IPS DF 19.7 (cell line): ENCODE measurements at regions not wholly inside any gene's neighbourhood (a gene's known extent, or its start where the extent isn't known, plus 50 kb on each side); places are given as distances from the start of the nearest gene placed in this dataset.

ENCODE experiments used
- DNase-seq: peaks from one replicate; pipeline ENCODE4 v3.0.0-alpha.2; 2013; ENCODE audit warnings: low read depth, low spot score

DNA sequence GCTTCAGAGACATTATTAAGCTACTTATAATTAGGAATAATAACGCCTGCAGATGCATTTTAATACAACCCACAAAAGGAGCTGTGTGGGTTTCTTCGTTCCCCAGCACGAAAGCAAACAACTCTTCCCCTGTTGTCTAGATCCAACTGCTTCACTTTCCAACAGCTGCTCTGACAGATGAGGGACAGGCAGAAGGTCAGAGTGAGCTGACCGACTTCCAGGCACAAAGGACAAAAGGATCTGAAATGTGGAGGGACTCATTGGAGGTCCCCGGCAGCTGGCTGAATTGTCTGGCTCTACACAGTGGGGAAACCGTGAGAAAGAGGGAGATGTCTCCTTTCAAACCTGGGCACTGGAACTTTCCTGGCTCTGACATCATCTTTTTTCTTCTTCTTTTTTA is 79.1 kb upstream of the ALDH1B1 start:
- no peak for DNase-seq

- no peak for DNase-seq
Measured at GRCh38 chr9:38312406-38312805, 80.1 kb upstream of the ALDH1B1 start.

GRCh38 chr9:38311382-38312270 is 80.9 kb upstream of the ALDH1B1 start:
- DNase-seq, result no peak

DNA sequence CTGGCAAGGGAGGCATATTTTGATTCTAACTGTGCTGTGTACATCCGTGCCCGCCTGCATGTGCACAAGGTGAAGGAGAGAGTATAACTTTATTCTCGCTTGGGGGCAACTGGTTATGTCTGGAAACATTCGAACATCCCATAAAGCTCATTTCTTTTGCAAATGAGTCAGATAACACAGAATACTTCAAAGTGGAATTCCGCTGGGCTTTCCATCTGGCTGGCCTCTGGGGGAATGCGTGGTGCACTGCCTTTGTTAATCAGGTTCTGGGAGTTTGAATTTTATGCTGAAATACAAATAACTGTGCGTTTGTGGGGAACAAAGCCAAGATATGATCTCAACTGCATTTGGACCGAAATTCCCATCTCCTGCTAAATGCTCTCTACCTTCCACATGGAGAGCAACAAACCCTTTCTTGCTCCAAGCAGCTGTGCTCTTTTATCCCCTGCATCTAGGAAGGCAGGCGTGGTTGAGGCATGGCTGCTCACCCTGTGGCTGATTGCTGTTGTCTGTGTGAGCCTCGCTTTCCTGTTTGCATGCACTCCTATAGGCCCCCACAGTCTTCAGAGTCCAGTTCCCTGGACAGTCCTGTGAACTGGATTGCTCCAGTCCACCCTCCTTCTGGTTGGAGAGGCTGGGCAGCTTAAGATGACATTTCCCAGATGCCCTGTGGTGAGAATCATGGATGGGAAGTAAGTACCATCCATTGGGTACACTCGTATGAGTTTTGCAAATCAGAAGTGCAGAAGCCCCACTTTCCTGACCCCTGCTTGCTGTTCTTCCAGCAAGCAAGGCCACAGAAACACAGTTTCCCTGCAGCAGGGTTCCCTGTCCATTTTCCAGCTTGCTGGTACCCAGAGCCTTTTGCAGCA is 82.9 kb upstream of the ALDH1B1 start:
- no peak for DNase-seq

- DNase-seq, result no peak
Measured at GRCh38 chr9:38308136-38308535, 84.4 kb upstream of the ALDH1B1 start.

DNA sequence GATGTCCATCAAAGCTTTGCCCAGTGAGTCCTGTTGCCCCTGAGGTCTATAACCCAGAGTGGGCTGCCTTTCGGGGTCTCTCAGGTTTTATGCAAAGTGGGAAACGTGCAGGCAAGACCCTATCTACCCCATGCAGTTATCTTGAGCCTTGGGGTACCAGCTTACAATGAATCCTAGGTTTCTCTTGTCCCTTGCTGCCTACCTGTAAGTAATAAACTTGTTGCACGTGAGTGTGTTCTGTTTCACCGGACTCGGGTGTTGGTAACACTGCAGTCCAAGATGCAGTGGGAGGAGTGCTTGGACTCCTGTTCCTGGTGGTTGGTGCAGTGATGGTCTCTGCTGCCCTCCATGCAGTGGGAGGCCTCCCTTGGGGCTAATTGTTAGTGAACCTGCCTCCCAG is 85.6 kb upstream of the ALDH1B1 start:
- no peak for DNase-seq

GRCh38 chr9:38305582-38305981 is 86.9 kb upstream of the ALDH1B1 start:
- DNase-seq, result no peak

DNA sequence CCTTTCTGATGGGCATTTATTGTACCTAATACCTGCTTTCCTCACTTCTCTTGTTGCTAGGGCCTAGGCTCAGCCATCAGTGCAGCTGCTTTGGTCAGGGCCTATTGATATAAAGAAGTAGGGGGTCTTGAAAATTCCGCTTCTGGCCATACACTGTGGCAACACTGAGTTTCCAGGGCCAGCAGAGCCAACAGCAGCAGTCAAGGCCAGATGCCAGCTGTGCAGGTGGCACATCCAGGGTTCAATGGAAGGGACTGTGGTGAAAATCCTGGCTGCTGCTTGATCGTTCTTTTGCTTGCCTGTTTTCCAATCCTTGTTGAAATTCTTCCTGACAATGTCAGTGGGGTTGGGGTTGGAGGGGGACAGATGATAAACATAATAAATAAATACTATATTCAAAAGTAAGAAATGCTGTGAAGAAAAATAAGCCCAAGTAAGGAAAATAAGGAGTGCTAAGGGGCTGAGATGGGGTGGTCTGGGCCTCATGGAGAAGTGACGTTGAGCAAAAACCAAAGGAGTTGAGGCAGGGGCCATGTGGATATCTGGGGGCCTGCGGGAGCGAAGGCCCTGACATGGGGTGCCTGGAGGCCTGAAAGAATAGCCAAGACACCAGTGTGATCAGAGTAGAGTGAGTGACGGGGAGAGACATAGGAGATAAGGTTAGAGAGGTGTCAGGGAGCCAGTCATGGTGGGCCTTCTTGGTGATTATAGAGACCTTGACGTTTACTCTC is 91.0 kb upstream of the ALDH1B1 start:
- DNase-seq, result no peak

GRCh38 chr9:38299856-38300255 is 92.6 kb upstream of the ALDH1B1 start:
- DNase-seq, result no peak

GRCh38 chr9:38298904-38299303 is 93.6 kb upstream of the ALDH1B1 start:
- DNase-seq, result no peak

GRCh38 chr9:38298503-38298902 is 94.0 kb upstream of the ALDH1B1 start:
- no peak for DNase-seq

DNA sequence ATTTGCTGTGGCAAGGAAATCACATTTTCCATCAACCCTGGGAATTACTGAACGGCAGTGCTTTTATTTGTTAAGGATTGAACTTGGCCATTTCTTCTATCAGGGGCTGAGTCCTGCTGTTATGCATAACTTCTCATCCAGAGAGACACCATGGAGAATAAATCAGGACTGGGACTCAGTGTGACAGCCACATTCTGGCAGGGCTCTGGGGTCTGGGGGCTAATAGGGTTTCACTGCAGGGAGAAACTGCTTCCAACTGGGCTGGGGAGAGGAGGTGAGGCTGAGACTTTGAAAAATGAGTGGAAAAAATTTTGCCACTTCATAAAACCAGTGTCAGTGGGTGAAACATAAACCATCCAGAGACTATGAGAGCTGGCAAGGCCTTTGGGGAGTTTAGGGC is 95.7 kb upstream of the ALDH1B1 start:
- DNase-seq, result no peak

- no peak for DNase-seq
Measured at GRCh38 chr9:38295764-38296163, 96.7 kb upstream of the ALDH1B1 start.

GRCh38 chr9:38294220-38294960 is 98.1 kb upstream of the ALDH1B1 start:
- no peak for DNase-seq

DNA sequence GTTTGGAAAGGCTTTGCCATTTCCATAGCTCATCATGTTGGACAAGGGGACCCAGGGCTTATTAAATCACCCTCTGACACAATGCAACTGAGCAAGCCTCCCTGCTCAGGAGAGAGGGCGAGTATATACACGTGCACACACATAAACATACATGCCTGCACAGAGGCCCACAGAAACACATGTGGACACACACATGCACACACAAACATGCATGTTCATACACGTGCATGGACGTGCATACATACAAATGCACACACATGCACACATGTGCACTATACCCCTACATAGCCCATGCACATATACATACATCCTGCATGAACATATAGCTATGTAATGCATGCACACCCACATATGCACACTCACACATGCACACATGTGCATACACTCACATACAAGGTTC is 99.5 kb upstream of the ALDH1B1 start:
- DNase-seq, result no peak

DNA sequence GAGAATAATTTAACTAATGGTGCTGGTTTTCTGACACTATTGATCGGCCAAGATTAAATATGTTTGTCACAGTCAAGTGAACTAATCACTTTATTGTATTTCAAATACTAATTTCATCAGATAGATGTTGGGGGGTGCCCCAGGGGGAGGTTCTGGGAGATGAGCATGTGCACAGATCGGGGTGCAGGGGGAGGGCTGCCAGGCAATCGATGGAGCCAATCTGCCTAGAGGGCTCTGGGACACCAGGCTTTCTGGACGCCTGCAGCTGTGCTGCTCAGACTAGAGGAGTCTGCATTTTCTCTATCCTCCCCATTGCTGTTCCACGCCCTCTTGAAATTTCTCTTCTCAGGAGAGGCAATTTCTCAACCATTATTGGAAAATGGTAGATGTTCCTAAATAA is 100.0 kb upstream of the ALDH1B1 start:
- no peak for DNase-seq

- no peak for DNase-seq
Measured at GRCh38 chr9:38289866-38290245, 102.6 kb upstream of the ALDH1B1 start.

DNA sequence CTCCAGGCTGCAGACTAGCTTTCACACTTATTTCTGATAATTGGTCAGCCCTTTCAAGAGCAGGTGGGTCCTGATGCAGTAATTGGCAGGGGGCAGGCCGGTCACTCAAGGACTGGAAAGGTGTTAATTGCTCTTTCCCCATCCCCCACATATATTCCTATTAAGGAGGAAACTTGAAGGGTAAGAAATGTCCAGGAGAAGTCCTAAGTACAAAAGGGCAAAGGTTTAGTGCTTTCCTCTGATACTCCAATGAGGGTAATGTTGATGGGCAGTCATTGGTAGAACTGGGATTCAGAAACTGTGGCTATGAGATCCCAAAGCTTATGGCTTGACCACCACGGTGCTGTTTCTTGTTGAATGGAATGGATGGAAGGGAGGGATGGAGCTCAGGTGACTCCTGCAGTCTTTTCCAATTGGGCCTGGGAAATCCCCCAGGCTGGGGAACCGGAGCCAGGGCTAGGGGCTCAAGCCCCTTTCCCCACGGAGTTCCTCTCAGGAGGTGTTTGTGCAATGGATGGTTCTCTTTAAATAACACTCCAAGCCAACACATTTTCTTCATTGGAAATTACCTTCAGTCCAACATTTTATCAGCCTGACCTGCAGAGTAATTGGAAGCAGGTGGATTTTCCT is 103.2 kb upstream of the ALDH1B1 start:
- DNase-seq, result no peak

DNA sequence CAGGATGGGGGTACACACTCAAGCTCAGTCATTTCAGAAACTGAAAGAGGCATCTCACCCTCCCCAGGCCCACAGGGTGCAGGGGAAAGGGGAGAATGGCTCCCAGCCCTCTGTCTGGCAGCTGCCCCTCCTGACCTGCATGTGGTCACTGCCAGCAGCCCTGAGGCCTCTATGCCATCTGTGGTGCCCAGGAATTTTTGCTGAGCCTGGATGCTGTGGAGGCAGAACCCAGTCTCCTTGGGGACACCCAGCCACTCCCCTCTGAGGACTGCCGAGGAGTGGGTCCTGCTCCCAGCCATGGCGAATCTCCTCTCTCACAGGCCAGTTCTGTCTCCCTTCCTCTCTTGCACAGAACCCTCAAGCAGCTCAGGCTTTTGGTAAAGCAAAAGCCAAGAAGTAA is 104.0 kb upstream of the ALDH1B1 start:
- DNase-seq, result no peak

DNA sequence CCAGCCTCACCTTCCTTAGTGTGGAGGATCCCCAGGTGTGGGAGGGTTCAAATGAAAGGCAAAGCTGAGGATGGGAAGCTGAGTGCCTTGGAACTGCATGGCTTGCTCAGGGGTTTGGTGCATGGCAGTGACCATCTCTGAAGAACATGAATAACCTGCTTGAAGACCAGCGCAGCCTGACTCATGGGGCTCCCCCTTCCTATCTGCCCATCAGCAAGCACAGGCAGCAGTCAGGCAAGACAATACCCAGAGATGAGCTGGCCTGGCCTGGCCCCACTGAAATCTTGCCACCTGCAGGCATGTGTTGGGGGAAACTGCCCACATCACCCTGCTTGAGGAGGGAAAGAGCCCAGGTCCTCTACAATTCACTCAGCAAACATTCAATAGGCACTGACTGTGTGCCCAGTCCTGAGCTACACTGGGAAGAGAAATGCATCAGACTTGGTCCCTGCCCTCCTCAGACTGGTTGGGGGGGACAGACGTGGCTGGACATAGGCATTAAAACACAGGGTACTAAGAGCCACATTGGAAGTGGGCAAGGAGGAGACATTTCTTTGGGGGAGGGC is 105.0 kb upstream of the ALDH1B1 start:
- no peak for DNase-seq

GRCh38 chr9:38286766-38287165 is 105.7 kb upstream of the ALDH1B1 start:
- DNase-seq, result no peak
